ENCODE measurements at regions not wholly inside any gene's neighbourhood (a gene's known extent, or its start where the extent isn't known, plus 50 kb on each side); places are given as distances from the start of the nearest gene placed in this dataset.

DNA sequence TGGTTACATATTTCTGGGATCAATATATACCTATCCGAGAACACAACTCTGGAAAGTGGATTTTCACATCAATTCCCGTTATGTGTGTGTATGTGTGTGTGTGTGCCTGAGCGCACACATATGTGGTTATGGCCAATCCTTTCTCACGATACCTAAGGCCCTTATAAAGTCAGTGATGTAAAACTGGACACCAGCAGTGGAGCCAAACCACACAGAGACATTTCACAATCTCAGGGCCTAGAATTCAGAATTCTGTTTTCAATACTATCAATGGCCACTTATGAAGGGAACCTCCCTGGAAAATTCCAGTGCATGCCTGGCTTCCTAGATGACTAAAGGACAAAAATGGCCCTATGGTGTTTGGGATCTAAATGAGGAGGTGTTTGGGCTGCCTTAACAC lies 187.3 kb upstream of the UBL3 start:
- H3K36me3 ChIP-seq (replicated peaks): no peaks in the 10 kb centered on the region
- H3K27me3 ChIP-seq (ENCODE audit: low read depth): no peaks in the 10 kb centered on the region
- no peak for DNase-seq (ENCODE audit: low spot score in 2 of 2)
- in situ Hi-C loops (cut with MboI; ENCODE audit: low sequenced_read_pairs): no loop called here
- H3K9me3 ChIP-seq: no peaks in the 10 kb centered on the region
- no peak overlapping the region for H3K4me3 ChIP-seq
- peaks cover 3% of the 10 kb centered on the region for H3K4me1 ChIP-seq

DNA sequence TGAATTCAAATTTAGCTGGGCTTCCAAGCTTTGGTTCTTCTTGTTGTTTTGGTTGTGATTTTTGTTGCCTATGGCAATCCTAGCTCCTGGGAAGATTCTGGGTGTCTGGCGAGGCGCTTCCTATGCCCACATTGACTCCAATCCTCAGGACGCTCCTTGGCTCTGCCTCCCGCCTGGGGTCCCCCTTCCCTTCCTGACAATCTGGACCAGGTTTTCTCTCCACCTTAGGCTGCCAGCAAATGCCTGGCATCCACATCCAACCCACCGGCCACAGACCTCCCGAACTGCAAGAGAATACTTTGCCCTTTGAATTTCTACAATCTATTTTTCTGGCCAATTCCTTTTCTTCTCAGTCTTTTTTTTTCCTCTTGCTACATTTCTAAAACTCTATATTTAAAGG lies 186.9 kb upstream of the UBL3 start:
- Histone ChIP-seq H3K4me3 (no peak overlapping the region), H3K27me3 (ENCODE audit: low read depth) (no peaks in the 10 kb centered on the region), H3K36me3 (replicated peaks) (no peaks in the 10 kb centered on the region), H3K4me1 (peaks cover 3% of the 10 kb centered on the region), H3K9me3 (no peaks in the 10 kb centered on the region)
- in situ Hi-C loops (cut with MboI; ENCODE audit: low sequenced_read_pairs): no loop called here
- no peak for DNase-seq (ENCODE audit: low spot score in 2 of 2)

DNA sequence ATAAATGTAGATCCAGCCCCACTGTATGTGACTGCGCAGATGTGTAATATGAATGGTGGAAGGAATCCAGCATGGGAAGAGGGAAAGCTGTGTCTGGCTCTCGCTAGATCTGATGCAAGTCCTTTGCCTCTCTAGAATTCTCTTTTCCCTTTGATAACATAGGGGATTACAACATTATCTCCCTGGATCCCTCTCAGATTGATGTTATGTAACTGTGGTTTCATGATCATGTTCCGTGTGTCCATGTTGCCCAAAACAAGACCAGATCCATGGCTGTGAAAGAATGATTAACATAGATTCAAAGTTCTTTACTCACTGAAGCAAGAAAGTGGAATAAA lies 184.0 kb upstream of the UBL3 start:
- no peak for DNase-seq (ENCODE audit: low spot score in 2 of 2)
- no peaks in the 10 kb centered on the region for H3K9me3 ChIP-seq
- H3K4me3 ChIP-seq: no peak overlapping the region
- H3K36me3 ChIP-seq (replicated peaks): no peaks in the 10 kb centered on the region
- H3K4me1 ChIP-seq: peaks cover 3% of the 10 kb centered on the region
- in situ Hi-C loops (cut with MboI; ENCODE audit: low sequenced_read_pairs): no loop called here
- H3K27me3 ChIP-seq (ENCODE audit: low read depth): no peaks in the 10 kb centered on the region

GRCh38 chr13:30033681-30034457 lies 183.5 kb upstream of the UBL3 start:
- Histone ChIP-seq H3K4me3 (no peak overlapping the region), H3K9me3 (no peaks in the 10 kb centered on the region), H3K4me1 (no peaks in the 10 kb centered on the region; the same call in 1 of the 2 replicates), H3K36me3 (replicated peaks) (no peaks in the 10 kb centered on the region), H3K27me3 (ENCODE audit: low read depth) (no peaks in the 10 kb centered on the region)
- in situ Hi-C loops (cut with MboI; ENCODE audit: low sequenced_read_pairs): no loop called here
- DNase-seq (ENCODE audit: low spot score in 2 of 2): no peak

DNA sequence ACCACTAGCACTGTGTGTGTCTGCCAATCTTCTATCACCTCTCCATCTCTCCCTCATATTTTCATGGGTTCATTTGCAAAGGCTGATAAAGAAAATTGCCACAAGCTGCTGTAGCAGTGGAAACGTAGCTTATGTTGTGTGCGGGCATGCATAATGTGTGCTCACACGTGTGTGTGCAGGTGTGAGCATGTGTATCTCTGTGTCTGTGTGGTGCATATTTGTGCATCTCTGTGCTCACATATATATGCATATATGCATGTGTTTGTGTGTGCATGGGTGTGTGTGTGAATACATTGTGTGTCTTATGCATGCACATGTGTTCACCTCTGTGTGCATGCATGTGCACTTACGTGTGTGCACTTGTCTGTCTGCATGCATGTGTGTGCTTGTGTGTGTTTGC lies 181.8 kb upstream of the UBL3 start:
- no peaks in the 10 kb centered on the region for H3K27me3 ChIP-seq (ENCODE audit: low read depth)
- in situ Hi-C loops (cut with MboI; ENCODE audit: low sequenced_read_pairs): no loop called here
- H3K36me3 ChIP-seq (replicated peaks): no peaks in the 10 kb centered on the region
- no peak for DNase-seq (ENCODE audit: low spot score in 2 of 2)
- no peak overlapping the region for H3K4me3 ChIP-seq
- H3K9me3 ChIP-seq: no peaks in the 10 kb centered on the region
- H3K4me1 ChIP-seq: no peaks in the 10 kb centered on the region

DNA sequence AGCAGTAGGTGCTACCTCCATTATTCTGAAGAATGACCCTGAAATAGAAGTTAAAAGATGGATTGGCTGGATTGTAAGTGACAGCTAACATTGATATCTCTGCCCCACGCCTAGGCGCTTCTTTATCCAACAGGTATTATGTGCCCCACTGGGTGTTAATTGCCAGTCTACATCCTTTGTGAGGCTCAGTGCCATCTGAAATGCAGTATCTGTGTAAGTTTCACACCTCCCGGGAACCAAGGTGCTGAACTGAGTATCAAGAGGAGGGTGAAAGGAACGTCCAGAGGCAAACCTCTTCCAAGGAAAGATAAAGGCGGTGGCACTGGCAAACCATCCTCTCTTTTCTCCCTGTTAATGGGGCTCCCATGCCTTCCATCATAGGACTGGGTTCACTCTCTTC lies 181.1 kb upstream of the UBL3 start:
- DNase-seq (ENCODE audit: low spot score in 2 of 2): no peak
- H3K4me1 ChIP-seq: no peaks in the 10 kb centered on the region
- in situ Hi-C loops (cut with MboI; ENCODE audit: low sequenced_read_pairs): no loop called here

DNA sequence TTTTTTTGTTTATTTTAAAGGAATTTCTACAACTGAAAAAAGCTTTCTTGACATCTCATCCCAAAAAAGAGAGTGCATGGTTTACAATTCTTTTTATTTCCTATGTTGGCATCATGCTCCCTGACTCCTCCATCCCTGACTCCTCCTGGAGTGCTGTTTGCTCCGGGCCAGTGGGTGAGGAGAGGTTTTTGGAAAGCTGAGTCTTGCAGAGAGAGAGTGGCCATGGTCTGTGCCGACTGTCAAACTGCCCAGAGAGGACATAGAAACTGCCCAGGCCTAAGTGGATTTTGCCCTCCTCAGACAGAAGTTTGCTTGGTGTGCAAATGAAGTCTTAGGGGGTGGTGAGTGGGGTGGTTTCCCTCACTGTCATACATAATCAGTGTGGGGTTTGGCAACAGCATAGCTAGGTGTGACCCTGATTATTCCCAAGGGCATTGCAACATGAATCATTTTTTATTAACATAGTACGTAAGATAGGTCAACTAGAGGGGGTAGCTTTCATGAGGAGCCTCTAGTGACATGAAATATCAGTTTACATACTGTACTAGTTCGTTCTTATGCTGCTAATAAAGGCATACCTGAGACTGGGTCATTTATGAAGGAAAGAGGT lies 179.8 kb upstream of the UBL3 start:
- Histone ChIP-seq H3K36me3 (replicated peaks) (no peaks in the 10 kb centered on the region), H3K9me3 (no peaks in the 10 kb centered on the region), H3K27me3 (ENCODE audit: low read depth) (no peaks in the 10 kb centered on the region), H3K4me3 (no peak overlapping the region), H3K4me1 (no peaks in the 10 kb centered on the region)
- in situ Hi-C loops (cut with MboI; ENCODE audit: low sequenced_read_pairs): no loop called here
- no peak for DNase-seq (ENCODE audit: low spot score in 2 of 2)

More for the DNA sequence above, 181.1 kb upstream of the UBL3 start:
- no peak overlapping the region for H3K4me3 ChIP-seq
- no peaks in the 10 kb centered on the region for H3K27me3 ChIP-seq (ENCODE audit: low read depth)
- no peaks in the 10 kb centered on the region for H3K9me3 ChIP-seq
- no peaks in the 10 kb centered on the region for H3K36me3 ChIP-seq (replicated peaks)

- no peaks in the 10 kb centered on the region; the same call in 1 of the 2 replicates for H3K4me1 ChIP-seq
- H3K36me3 ChIP-seq (replicated peaks): no peaks in the 10 kb centered on the region
- no peaks in the 10 kb centered on the region for H3K27me3 ChIP-seq (ENCODE audit: low read depth)
- H3K9me3 ChIP-seq: no peaks in the 10 kb centered on the region
- DNase-seq (ENCODE audit: low spot score in 2 of 2): no peak
- no peak overlapping the region for H3K4me3 ChIP-seq
- in situ Hi-C loops (cut with MboI; ENCODE audit: low sequenced_read_pairs): no loop called here
These were observed 177.4 kb upstream of the UBL3 start for GRCh38 chr13:30027569-30028455.

DNA sequence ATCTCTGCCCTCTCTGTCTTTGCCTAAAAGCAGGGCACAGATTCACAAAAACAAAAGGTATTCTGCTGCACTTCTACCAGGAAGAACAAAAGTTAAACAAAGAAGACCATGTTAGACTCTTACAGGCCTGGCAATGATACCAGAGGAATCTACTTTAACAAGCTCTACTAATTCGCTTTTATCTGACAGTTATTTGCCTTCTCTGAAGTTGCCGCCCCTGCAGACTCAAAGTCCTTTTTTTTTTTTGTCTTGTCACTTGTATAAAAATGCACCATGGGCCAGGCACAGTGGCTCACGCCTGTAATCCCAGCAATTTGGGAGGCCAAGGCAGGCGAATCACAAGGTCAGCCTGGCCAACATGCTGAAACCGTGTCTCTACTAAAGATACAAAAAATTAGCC lies 176.5 kb upstream of the UBL3 start:
- H3K9me3 ChIP-seq: no peaks in the 10 kb centered on the region
- H3K27me3 ChIP-seq (ENCODE audit: low read depth): no peaks in the 10 kb centered on the region
- no peaks in the 10 kb centered on the region for H3K36me3 ChIP-seq (replicated peaks)
- H3K4me3 ChIP-seq: no peak overlapping the region
- no peaks in the 10 kb centered on the region; the same call in 1 of the 2 replicates for H3K4me1 ChIP-seq
- in situ Hi-C loops (cut with MboI; ENCODE audit: low sequenced_read_pairs): no loop called here
- DNase-seq (ENCODE audit: low spot score in 2 of 2): no peak

GRCh38 chr13:30026093-30026492 lies 175.7 kb upstream of the UBL3 start:
- H3K9me3 ChIP-seq: no peaks in the 10 kb centered on the region
- H3K4me3 ChIP-seq: no peak overlapping the region
- H3K36me3 ChIP-seq (replicated peaks): no peaks in the 10 kb centered on the region
- in situ Hi-C loops (cut with MboI; ENCODE audit: low sequenced_read_pairs): no loop called here
- no peak for DNase-seq (ENCODE audit: low spot score in 2 of 2)
- H3K4me1 ChIP-seq: no peaks in the 10 kb centered on the region; the same call in 1 of the 2 replicates
- H3K27me3 ChIP-seq (ENCODE audit: low read depth): no peaks in the 10 kb centered on the region

GRCh38 chr13:30025351-30025750 lies 174.9 kb upstream of the UBL3 start:
- H3K36me3 ChIP-seq (replicated peaks): no peaks in the 10 kb centered on the region
- no peaks in the 10 kb centered on the region for H3K9me3 ChIP-seq
- H3K4me3 ChIP-seq: no peak overlapping the region
- in situ Hi-C loops (cut with MboI; ENCODE audit: low sequenced_read_pairs): no loop called here
- no peaks in the 10 kb centered on the region for H3K27me3 ChIP-seq (ENCODE audit: low read depth)
- no peaks in the 10 kb centered on the region; the same call in 1 of the 2 replicates for H3K4me1 ChIP-seq
- no peak for DNase-seq (ENCODE audit: low spot score in 2 of 2)

DNA sequence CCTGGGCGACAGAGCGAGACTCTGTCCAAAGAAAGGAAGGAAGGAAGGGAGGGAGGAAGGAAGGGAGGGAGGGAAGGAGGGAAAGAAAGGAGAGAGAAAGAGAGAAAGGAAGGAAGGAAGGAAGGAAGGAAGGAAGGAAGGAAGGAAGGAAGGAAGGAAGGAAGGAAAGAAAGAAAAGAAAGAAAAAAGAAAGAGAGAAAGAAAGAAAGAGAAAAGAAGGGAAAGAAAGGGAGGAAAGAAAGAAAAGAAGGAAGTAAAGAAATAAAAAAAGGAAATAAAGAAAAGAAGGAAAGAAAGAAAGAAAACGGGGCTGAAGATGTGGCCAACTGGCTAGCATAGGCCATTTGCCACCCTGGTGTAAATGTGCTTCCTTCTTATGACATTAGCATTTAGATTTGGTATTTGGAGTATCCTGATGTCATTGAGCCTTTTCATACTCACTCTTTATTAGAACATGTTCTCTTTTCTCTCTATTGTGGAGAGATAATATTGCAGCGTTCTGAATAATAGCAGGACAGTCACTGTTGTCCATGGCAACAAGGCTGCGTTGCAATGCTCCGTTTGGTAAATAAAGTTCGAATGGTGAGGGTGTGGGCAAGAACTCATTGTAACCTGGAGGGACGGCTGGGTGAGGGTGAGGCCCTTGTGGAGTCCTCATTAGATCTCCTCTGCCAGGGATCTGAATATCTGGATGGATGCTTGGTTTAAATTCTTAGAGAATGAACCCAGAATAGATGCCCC lies 173.9 kb upstream of the UBL3 start:
- Histone ChIP-seq H3K36me3 (replicated peaks) (no peaks in the 10 kb centered on the region), H3K27me3 (ENCODE audit: low read depth) (no peaks in the 10 kb centered on the region), H3K4me3 (no peak overlapping the region), H3K9me3 (no peaks in the 10 kb centered on the region), H3K4me1 (no peaks in the 10 kb centered on the region; the same call in 1 of the 2 replicates)
- peak; percentile 17 to 30 for DNase-seq (ENCODE audit: low spot score in 2 of 2)
- in situ Hi-C loops (cut with MboI; ENCODE audit: low sequenced_read_pairs): no loop called here

GRCh38 chr13:30023196-30023895 lies 172.9 kb upstream of the UBL3 start:
- H3K4me3 ChIP-seq: no peak overlapping the region
- H3K4me1 ChIP-seq: no peaks in the 10 kb centered on the region; the same call in 1 of the 2 replicates
- no peak for DNase-seq (ENCODE audit: low spot score in 2 of 2)
- no peaks in the 10 kb centered on the region for H3K27me3 ChIP-seq (ENCODE audit: low read depth)
- H3K36me3 ChIP-seq (replicated peaks): no peaks in the 10 kb centered on the region
- H3K9me3 ChIP-seq: no peaks in the 10 kb centered on the region
- in situ Hi-C loops (cut with MboI; ENCODE audit: low sequenced_read_pairs): no loop called here
